ENCODE measurements at regions not wholly inside any gene's neighbourhood (a gene's known extent, or its start where the extent isn't known, plus 50 kb on each side); places are given as distances from the start of the nearest gene placed in this dataset.

DNA sequence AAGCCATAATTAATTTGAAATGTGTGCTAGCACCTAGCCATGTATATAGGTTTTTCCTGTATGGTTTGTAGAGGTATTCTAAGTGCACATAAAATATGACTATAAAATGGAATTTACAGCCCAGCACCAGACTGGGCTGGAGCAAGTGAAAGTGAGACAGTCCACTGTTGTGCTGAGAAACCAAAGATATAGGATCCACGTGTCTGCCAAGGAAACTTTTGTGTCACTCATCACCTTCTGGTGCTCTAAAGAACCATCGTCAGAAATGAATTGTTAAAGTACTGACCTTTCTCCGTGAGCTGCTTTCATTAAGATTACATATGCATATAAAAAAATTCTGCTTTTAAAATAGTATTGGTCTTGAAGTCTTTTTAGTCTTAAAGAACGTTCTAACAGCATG lies 141.0 kb upstream of the ZC3H11B start:
- Histone ChIP-seq H4K20me1 (ENCODE audit: control insufficient read depth, insufficient read depth) (no peaks in the 10 kb centered on the region), H3K9me3 (replicated peaks; ENCODE audit: control insufficient read depth, insufficient read depth, low read length) (no peaks in the 10 kb centered on the region), H3K27me3 (replicated peaks in 1 of 2; ENCODE audit: control insufficient read depth in 2 of 2, insufficient read depth in 2 of 2, low read length in 1 of 2) (no peaks in the 10 kb centered on the region; a peak in 1 of 4 replicates), H3K27ac (ENCODE audit: control insufficient read depth, insufficient read depth) (no peak overlapping the region), H3K9ac (ENCODE audit: control insufficient read depth, insufficient read depth, low read length) (no peak overlapping the region), H3K4me3 (no peak overlapping the region), H3K36me3 (ENCODE audit: control insufficient read depth in 2 of 2, insufficient read depth in 2 of 2, low read length in 1 of 2) (no peaks in the 10 kb centered on the region), H3K4me1 (ENCODE audit: control insufficient read depth, insufficient read depth, low read length) (no peaks in the 10 kb centered on the region), H3K79me2 (ENCODE audit: control insufficient read depth, insufficient read depth, low read length) (no peaks in the 10 kb centered on the region), H3K4me2 (ENCODE audit: control insufficient read depth, insufficient read depth) (no peak overlapping the region), H2AFZ (ENCODE audit: control insufficient read depth, low read depth, low read length) (no peak overlapping the region)
- CTCF ChIA-PET: interaction anchor here (0.6 kb wide), 1 partner anchor 58 kb away, joined by 3 read pairs; no protein-coding TSS in a partner anchor
- ATAC-seq: no peak
- POLR2A ChIA-PET: no interaction called here
- in situ Hi-C loops (cut with MboI) (no loop called here), intact Hi-C loops (cut with micrococcal nuclease; ENCODE audit: unreplicated experiment) (no loop called here)
- DNase-seq (ENCODE audit: low read depth, low spot score): no peak
- SMC1A ChIA-PET (ENCODE audit: uncharacterized antibody, unreplicated experiment): no interaction called here
- WGBS (ENCODE audit: insufficient coverage, insufficient replicate concordance, low lambda C conversion rate, missing lambda C conversion rate): 7% methylated on average over 4 of the region's 4 CpGs
- no peak for FAIRE-seq
- RAD21 ChIA-PET (ENCODE audit: unreplicated experiment): no interaction called here
- BruUV-seq (replicated peaks): no TSS peak
- no peak for TF ChIP-seq YBX1 (IDR thresholded peaks at IDR 0.05)
- TF ChIP-seq BCL11A (IDR thresholded peaks at IDR 0.05; ENCODE audit: low read depth, low read length): no peak
- TF ChIP-seq, protein P1, sequence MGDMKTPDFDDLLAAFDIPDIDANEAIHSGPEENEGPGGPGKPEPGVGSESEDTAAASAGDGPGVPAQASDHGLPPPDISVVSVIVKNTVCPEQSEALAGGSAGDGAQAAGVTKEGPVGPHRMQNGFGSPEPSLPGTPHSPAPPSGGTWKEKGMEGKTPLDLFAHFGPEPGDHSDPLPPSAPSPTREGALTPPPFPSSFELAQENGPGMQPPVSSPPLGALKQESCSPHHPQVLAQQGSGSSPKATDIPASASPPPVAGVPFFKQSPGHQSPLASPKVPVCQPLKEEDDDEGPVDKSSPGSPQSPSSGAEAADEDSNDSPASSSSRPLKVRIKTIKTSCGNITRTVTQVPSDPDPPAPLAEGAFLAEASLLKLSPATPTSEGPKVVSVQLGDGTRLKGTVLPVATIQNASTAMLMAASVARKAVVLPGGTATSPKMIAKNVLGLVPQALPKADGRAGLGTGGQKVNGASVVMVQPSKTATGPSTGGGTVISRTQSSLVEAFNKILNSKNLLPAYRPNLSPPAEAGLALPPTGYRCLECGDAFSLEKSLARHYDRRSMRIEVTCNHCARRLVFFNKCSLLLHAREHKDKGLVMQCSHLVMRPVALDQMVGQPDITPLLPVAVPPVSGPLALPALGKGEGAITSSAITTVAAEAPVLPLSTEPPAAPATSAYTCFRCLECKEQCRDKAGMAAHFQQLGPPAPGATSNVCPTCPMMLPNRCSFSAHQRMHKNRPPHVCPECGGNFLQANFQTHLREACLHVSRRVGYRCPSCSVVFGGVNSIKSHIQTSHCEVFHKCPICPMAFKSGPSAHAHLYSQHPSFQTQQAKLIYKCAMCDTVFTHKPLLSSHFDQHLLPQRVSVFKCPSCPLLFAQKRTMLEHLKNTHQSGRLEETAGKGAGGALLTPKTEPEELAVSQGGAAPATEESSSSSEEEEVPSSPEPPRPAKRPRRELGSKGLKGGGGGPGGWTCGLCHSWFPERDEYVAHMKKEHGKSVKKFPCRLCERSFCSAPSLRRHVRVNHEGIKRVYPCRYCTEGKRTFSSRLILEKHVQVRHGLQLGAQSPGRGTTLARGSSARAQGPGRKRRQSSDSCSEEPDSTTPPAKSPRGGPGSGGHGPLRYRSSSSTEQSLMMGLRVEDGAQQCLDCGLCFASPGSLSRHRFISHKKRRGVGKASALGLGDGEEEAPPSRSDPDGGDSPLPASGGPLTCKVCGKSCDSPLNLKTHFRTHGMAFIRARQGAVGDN (IDR thresholded peaks at IDR 0.05): no peak
- no peak for TF ChIP-seq SIX5 (IDR thresholded peaks at IDR 0.05; ENCODE audit: low read depth, low read length, severe bottlenecking)
- TF ChIP-seq SMC3 (IDR thresholded peaks at IDR 0.05; ENCODE audit: borderline replicate concordance, low read length): no peak
- no peak for TF ChIP-seq ZNF622 (IDR thresholded peaks at IDR 0.05)
- no peak for TF ChIP-seq SMAD5 (IDR thresholded peaks at IDR 0.05; ENCODE audit: low read depth)
- TF ChIP-seq, protein P2, sequence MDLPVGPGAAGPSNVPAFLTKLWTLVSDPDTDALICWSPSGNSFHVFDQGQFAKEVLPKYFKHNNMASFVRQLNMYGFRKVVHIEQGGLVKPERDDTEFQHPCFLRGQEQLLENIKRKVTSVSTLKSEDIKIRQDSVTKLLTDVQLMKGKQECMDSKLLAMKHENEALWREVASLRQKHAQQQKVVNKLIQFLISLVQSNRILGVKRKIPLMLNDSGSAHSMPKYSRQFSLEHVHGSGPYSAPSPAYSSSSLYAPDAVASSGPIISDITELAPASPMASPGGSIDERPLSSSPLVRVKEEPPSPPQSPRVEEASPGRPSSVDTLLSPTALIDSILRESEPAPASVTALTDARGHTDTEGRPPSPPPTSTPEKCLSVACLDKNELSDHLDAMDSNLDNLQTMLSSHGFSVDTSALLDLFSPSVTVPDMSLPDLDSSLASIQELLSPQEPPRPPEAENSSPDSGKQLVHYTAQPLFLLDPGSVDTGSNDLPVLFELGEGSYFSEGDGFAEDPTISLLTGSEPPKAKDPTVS (IDR thresholded peaks at IDR 0.05; ENCODE audit: low read depth, low read length): no peak
- no peak for TF ChIP-seq RELA (IDR thresholded peaks at IDR 0.05; ENCODE audit: borderline replicate concordance, partially characterized antibody)
- TF ChIP-seq CBX5 (IDR thresholded peaks at IDR 0.05; ENCODE audit: low read depth): no peak
- no peak for TF ChIP-seq ZZZ3 (IDR thresholded peaks at IDR 0.05; ENCODE audit: control insufficient read depth, insufficient read length, low read depth)
- TF ChIP-seq, protein P3, sequence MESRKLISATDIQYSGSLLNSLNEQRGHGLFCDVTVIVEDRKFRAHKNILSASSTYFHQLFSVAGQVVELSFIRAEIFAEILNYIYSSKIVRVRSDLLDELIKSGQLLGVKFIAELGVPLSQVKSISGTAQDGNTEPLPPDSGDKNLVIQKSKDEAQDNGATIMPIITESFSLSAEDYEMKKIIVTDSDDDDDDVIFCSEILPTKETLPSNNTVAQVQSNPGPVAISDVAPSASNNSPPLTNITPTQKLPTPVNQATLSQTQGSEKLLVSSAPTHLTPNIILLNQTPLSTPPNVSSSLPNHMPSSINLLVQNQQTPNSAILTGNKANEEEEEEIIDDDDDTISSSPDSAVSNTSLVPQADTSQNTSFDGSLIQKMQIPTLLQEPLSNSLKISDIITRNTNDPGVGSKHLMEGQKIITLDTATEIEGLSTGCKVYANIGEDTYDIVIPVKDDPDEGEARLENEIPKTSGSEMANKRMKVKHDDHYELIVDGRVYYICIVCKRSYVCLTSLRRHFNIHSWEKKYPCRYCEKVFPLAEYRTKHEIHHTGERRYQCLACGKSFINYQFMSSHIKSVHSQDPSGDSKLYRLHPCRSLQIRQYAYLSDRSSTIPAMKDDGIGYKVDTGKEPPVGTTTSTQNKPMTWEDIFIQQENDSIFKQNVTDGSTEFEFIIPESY (IDR thresholded peaks at IDR 0.05): no peak
- no peak for TF ChIP-seq CBFB (IDR thresholded peaks at IDR 0.05; ENCODE audit: low read depth)
- TF ChIP-seq CREB1 (IDR thresholded peaks at IDR 0.05; ENCODE audit: low read depth): no peak
- TF ChIP-seq NFYA (IDR thresholded peaks at IDR 0.05; ENCODE audit: borderline replicate concordance, low read depth, low read length): no peak
- no peak for TF ChIP-seq HDAC6 (IDR thresholded peaks at IDR 0.05; ENCODE audit: unreplicated experiment)

All from GM12878 (cell line).